NCI-H2171 treated with DMSO at 0.1 percent for 48 hours (cell line): ENCODE measurements at regions not wholly inside any gene's neighbourhood (a gene's known extent, or its start where the extent isn't known, plus 50 kb on each side); places are given as distances from the start of the nearest gene placed in this dataset.
"Not testable (repeated sequence)": the region's sequence is repeated elsewhere in the genome, so short reads cannot be mapped to it uniquely, and the experiment has no call there.

Source experiments
- DNase-seq: peaks from one replicate; lab custom pipeline; 2025; lab: John Stamatoyannopoulos, UW

DNA sequence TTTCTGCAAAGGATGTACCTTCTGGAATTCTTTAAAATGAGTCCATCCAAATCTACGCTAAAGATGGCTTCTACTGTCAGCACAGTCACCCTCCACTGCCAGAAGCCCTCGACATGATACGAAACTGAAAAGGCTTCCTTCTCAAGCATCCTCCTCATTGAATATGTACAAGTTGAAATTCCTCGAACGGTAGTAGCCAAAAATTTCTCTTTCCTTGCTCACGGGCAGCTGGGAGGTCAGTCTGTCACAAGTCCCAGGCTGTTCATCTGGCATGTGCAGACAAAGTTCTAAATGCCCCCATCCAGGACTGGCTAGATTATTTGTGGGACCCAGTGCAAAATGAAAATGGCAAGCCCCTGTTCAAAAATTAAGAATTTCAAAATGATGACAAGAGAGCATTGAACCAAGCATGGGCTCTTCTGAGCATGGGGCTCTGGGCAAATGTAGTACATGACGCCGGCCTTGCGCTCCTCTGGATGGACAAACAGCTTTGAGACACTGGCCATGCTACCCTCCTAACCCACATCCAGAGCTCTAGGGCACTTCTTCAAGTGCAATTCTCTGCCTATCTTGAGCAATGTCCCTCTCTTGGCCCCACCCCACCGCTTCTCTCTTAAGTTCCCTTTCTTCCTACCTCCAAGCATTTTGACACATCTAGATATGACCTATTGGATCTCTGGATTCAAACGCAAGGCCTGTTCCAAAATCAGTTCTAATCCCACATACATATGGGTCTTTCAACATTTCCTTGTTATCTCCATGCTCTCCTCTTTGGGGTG lies 78.9 kb upstream of the FLT1 start:
- DNase-seq: no peak

DNA sequence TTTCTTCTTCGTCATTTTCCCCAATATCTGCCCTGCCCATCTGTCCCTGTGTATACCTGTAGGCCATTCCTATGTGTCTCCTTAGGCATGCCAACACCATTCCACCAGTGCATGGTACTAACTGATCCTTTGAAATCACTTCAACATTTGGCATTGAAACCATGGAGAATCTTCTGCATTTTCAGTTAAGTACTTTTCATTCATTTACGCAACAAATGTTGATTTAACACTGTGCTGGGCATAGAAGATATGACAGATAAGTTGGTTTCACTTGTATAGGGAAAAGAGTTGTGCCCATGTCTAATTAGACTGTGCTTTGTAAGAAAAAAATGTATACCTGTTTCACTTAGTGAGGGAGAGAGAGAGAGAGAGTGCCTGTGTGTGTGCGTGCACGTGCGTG lies 77.9 kb upstream of the FLT1 start:
- DNase-seq: no peak

DNA sequence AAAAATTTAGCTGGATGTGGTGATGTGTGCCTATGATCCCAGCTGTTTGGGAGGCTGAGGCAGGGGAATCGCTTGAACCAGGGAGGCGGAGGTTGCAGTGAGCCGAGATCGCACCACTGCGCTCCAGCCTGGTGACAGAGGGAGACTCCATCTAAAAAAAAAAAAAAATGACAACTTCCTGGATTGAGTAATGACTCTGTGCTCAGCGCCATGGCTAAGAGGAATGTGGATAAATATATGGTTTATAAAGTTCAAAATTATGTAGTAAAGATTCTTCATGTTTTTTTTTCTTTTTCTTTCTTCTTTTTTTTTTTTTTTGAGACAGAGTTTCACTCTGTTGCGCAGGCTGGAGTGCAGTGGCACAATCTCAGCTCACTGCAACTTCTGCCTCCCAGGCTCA lies 75.4 kb upstream of the FLT1 start:
- DNase-seq: not testable (repeated sequence)

DNA sequence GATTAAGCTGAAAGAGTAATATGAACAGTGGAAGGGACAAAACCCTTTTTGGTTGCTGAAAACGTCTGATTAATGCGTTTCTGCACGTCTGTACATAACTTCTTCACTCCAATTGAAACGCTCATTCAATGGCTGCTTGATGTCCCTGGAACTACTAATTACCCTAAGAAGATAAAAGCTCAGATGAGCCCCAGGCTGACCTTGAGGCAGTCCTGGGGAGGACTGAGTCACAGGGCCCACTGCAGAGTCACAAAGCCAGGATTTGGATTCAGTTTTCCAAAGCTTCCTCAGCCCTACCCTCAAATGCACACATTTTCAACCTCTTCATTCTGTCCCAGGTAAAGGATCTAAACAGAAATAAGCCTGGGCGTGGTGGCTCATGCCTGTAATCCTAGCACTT lies 75.0 kb upstream of the FLT1 start:
- no peak for DNase-seq

DNA sequence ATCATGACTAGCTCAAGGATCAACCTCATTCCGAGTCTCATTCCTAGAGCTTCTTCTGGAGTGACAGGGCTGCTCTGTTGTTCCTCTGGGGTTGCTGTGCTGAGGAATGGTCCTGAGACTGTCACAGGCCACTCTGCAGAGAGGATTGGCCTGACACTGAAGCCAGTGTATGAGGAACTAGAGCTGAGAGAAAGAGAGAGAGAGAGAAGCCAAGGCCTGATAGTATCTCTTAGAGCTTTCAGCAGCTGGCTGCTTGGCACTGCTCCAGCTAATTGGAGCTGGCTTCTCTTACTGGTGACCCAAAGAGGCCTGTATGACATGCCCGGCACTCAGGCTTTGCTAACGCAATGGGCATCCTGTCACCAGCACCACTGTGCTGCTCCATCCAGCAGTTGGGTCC lies 73.4 kb upstream of the FLT1 start:
- DNase-seq: no peak

DNA sequence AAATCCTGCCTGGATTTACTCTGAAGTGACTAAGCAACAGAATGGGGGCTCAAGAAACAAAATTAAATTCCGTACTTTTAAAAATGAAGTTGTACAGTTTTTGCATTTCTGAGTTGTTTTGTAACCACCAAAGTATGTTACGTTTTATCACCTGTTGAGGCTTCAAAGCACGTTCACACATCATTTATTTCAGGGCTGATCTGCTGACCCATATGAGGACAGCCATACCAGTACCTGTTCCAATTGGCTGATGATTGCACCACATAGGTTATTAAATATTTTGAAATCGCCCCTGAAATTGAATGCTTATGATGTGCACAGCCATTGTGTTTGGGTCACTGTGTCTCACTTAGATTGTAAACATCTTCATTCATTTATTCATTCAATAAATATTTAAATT lies 72.0 kb upstream of the FLT1 start:
- no peak for DNase-seq

DNA sequence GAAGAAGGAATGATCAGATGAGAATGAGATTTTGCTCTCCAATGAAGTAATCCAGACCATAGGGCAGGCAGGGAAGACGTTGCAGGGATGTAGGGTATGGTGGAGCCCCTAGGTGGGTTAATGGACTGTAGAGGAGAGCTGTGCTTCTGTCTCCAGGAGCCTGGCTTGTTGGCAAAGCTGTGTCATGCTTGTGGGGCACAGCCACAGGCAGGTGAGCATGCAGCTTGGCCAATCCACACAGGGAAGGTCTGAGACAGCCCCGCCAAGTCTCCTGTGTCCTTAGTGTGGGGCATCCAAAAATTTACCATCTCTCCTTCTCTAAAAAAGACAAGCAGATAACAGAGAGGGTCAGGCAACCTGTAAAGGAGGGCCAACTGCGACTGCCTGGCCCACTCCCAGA lies 71.4 kb upstream of the FLT1 start:
- DNase-seq: no peak

DNA sequence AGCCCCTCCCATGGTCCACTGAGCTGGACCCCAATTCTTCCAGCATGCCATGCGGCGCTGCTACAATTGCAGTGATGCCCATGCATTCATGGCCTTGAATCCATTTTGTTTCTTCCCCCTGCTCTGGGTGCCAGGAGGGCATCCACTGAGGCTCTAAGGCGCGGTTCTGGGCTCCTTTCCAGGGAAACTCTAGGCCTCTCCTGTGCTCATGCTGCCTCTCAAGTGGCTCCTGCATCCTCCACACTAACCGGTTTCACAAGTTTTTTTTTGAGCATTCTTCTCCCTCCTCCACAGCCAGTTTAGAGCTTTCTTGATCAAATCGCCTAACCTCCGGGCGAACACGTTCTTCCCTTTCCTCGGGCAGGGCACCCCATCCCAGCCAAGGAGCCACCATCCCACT lies 69.1 kb upstream of the FLT1 start:
- no peak for DNase-seq

DNA sequence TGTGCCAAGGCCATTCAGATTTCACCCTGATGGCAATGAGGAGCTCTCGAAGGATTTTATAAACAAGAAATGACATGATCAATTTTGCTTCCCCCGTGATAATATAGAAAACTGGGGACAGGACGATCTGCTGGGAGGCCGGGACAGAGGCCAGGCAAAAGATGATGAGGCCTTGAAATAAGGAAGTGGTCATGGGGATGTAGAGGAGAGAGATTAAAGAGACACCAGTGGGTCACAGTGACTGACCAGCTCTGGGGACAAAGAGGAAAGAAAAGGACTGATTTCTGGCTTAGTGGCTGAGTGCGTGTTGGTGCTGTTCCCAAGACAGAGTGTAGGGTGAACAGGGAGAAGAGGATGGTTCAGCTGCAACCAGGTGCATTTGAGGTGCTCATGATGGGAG lies 68.7 kb upstream of the FLT1 start:
- no peak for DNase-seq

DNA sequence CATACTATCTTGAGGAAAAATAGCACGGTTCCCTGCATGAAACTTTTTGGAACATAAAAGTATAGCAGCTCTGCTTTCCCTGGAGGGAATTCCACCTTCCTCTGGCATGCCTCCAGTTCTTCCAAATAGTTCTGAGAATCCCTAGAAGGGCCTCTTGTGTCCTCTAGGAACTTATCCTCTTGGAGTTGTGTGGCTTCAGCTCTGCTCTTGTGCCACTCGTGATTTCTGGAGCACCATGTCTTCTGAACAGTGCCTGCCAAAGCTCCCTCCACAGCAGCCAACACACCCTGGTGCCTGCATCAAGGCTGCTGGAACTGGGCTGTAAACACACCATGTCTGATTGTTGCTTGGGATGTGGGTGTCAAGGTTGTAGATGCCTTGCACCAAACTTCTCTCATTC lies 65.7 kb upstream of the FLT1 start:
- DNase-seq: no peak

DNA sequence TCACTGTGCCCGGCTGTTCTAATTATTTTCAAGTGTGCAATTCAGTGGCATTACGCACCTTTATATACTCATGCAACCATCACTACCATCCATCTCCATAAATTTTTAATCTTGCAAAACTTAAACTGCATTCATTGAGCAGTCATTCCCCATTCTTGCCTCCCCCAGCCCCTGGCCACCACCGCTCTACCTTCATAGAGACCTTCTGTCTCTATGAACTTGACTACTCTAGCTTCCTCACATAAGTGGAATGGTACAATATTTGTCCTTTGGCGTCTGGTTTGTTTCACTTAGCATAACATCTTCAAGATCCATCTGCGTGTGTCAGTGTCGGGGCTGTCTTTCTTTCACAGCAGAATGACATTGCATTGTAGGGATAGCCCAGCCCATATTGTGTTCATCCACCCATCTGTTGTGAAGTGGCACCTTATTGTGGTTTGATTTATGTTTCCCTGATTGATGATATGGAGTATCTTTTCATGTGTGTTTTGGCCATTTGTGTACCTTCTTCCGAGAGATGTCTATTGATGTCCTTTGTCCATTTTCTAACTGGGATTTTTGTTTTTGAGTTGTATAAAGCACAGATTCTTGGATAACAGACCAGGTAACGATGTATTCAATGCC lies 64.8 kb upstream of the FLT1 start:
- DNase-seq: no peak

DNA sequence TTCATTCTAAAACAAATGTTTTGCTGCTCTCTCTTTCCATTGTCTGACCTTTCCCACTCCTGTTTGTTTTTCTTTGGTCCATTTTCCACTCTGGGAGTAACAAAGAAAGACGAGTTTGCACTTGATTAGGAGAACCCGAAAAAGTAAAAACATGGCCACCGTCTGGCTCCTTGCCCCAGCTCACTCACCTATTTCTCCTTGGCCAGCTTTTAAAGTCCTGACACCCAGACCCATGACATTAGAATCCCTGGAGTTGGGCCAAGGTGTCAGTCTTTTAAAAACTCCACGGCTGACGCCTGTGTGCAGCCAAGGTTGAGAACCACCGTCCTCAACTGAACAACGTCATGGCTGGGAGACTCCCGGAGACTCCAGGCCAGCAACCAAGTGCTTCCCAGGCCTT lies 63.6 kb upstream of the FLT1 start:
- no peak for DNase-seq

DNA sequence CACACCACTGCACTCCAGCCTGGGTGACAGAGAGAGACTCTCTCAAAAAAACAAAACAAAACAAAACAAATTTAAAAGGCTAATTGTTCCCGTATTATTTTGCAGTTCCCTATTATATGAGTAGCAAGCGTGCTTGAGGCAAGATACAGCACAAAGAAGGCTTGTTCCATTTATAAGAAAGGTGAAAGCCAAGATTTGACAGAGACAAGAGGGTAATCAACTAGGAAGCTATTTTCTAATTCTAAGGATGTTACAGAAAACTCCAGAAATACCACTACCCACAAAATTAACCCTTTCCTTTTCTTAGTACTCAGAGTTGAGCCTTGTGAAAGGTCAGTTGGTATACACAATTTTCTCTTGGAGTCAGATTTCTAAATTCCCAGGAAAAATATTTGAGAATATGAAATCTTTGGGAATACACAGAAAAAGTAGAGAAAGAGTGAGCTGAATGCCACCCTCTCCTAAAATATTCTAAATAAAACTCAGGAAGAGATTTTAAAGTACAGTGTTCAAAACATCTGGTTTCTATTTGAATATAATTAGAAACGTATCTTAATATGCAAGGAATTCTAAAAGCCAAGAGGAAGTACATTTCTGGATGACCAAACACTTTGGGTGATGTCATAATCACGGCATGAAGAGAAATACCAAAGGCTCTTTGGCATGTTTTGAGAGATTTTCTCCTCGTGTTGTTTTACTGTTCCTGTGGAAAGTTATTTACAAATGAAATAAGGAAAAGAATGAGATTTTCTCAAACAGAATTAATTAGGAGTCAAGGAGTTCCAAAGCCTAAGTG lies 63.0 kb upstream of the FLT1 start:
- DNase-seq: no peak

DNA sequence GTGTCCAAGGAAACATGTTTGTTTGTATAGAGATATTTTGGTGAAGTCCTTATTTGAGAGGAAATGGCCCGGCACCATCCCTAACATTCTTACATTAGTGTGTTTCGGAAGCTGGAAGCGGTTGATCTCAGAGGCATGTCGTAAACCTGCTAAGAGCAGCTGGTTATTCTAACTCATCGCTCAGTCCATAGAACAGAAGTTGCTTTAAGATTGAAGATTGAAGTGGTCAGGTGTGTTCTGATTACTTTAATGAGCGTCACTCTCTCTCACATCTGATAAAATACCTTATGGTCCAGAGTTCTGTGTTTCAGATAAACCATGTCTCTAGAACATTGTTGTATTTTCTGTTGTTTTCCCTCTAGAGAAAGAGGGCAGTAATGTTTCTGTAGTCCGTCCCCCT lies 60.2 kb upstream of the FLT1 start:
- DNase-seq: no peak

DNA sequence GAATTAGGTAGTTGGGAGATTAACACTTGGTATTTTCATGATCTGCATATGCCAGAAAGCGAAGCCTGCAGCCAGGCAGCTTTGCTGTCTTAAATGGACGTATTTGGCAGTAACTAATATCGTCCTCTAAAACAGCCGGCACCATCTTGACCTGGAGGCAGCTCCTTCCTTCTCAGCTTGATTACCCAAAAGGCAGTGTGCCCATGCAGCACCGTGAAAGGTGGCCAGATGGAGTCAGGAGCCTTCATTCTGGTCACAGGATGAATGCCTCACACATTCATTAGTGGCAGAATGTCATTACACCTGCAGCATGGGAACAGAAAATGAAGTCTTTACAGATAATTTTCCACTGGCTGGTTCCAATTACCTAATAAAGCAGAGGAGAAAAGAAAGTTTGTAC lies 59.0 kb upstream of the FLT1 start:
- no peak for DNase-seq

DNA sequence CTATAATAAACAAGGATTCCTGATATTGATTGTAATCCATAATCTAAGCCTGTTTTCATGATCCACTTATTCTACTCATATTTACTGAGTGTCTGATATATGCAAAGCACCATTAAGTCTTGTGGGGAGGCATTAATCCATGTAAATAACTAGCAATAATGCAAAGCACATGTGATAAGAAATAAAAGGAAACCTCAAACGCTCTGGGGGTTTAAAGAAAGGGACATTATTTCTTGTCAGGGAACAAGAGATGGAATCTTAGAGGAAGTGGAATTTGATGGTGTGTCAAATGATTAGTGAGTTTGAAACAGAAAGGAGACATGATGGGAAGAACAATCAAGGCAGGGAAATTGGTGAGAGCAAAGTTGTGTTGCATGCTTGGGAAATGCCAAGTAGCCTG lies 57.4 kb upstream of the FLT1 start:
- no peak for DNase-seq

DNA sequence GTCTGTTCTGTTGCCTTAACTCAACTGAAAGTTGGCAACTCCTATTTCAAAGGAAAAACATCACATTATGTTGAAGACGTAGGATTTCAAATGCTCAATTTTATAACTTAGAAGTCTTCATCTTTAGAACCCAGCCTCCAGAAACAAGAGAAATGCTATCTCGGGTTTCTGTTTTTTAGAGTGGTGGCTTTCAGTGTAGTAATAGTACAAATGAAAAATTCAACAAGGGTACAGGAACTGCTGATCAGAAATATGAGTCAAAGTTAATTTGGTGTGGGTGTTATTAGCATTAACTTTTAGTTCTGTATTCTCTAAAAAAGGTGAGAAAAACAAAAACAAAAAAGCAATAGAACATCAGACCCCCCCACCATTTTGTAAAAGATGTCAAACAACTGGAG lies 56.6 kb upstream of the FLT1 start:
- no peak for DNase-seq

DNA sequence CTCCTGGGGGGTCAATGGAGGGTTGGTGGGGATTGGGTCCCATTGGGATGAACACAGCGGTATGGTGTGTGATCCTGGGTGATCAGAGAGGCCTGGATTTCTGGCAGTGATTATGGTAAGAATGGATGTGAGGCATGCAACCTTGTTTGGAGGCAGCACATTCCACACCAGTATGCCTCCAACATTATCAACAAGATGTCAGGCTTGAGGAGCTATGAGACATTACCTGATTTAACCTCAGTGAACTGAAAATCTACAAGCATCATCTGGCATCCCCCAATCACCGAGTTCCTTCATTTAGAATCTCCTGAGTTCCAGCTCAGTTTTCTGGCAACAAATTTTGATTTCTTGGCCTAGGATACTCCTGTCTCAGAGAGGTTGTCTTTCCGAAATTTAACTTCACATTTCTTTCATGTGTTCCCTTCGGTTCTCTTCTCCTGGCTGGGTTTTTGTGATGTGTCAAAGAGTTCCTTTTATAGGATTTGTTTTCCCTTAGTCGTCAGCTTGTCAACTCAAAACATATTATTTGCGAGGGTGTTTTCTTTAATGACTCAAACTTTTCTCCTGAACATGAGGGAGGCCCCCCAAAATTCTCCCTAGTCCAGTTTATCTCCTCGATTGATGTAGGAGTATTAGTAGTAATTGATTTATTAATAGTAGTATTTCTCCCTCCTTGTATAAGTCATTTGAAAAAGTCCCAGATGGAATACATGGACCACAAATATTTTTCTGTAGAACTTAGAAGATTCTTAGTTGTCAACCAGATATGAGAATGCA lies 56.0 kb upstream of the FLT1 start:
- no peak for DNase-seq

DNA sequence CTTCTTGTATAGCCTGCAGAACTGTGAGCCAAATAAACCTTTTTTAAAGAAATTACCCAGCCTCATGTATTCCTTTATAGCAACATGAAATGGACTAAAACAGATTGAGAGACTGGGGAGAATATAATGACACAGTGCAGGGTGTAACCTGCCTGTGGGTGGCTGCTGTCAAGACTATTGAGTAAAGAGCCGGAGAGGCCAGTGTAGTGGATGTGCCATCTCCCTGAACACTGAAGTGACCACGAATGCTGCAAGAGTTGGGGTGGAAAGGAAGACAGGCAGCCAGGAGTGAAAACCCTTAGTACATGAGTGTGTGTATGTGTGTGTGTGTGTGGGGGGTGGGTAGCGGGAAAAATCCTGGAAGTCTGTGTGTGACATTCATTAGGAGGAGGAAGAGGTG lies 55.2 kb upstream of the FLT1 start:
- DNase-seq: no peak

DNA sequence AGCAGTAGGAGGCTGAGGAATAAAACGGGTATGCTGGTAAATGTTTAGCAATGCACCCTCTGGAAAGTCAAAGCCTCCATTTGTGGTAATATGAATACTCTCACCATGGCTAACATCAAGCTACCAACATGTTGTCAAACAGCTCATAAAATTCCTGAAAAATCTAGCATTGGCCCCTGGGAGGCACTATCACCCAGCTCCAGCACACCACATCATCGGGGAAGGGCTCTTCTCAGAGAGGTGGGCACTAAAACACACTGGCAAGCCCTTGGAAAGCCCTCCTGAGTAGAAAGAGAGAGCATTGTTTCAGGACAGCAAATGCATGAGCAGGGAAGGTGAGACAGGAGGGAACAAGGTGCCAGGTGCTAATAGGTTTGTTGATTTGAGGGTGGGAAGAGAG lies 53.9 kb upstream of the FLT1 start:
- no peak for DNase-seq

DNA sequence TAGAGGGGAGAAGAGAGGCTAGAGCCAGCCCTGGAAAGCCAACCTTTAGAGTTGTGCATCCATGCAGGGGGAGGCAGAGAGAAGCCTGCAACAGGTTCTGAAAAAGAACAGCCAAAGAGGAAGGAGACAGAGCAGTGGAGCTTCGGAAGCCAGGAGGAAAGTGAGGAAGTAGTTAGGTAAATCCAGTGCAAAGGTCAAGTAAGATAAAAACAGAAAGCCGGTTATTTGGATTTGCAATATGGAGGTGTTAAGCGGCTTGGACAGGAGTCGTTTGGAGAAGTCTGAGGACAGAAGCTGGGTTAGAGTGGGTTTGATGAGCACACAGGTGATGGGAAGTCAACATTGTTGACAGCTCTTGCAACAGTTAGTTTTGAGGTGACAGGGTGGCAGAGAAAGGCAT lies 53.5 kb upstream of the FLT1 start:
- no peak for DNase-seq

DNA sequence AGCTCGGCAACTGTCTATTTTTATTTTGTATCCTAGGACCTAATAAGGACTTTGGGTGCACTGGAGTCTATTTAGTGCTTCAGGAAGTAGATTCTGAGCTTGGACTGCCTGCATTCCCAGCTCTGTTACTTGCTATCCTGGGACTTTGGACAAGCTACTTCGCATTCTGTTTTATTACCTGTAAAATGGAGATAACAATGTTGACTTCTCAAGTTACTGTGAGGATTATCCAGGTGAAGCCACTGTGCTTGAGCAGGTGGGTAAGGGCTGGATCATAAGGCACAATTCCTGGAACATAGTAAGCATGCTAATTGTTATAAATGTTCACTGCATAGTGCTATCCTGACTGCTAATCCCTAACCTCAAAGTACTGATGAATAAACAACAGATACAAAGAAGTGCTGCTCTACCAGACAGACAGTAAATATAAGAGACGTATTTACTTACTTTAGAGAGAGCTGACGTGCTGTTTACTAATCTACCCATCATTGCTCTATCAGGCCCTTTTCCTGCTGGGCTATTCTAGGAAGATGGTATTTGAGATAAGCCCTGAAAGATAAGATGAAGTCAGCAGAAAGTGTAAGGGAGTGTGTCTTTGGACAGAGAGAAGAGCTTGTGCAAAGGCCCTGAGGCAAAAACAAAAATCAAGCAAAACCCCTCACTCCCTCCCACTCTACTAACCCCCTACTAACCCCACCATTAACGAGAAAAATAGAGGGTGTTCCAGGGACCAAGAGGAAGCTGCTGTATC lies 50.8 kb upstream of the FLT1 start:
- no peak for DNase-seq
